ENCODE measurements at regions not wholly inside any gene's neighbourhood (a gene's known extent, or its start where the extent isn't known, plus 50 kb on each side); places are given as distances from the start of the nearest gene placed in this dataset.
"Not testable (repeated sequence)": the region's sequence is repeated elsewhere in the genome, so short reads cannot be mapped to it uniquely, and the experiment has no call there.

- TF ChIP-seq EZH2phosphoT487 (IDR thresholded peaks at IDR 0.05; ENCODE audit: insufficient read depth, low read depth): no peak
- no peak for TF ChIP-seq EZH2 (IDR thresholded peaks at IDR 0.05; ENCODE audit: insufficient read depth, poor library complexity, severe bottlenecking)
- no peaks in the 10 kb centered on the region for H3F3A ChIP-seq (ENCODE audit: insufficient read depth)
- no peaks in the 10 kb centered on the region for H3K79me2 ChIP-seq (ENCODE audit: insufficient read depth)
- H3K4me2 ChIP-seq (ENCODE audit: unreplicated experiment): no peak overlapping the region
- no peaks in the 10 kb centered on the region for H3K36me3 ChIP-seq (ENCODE audit: low read depth)
- no peak overlapping the region for H3K27ac ChIP-seq
- no peak overlapping the region for H3K4me3 ChIP-seq
- H3K9me2 ChIP-seq (ENCODE audit: insufficient read depth): no peaks in the 10 kb centered on the region
- H3K9ac ChIP-seq: no peak overlapping the region
- H3K27me3 ChIP-seq (replicated peaks; ENCODE audit: insufficient read depth): no peaks in the 10 kb centered on the region
- DNase-seq: no peak
- H3K4me1 ChIP-seq (ENCODE audit: insufficient read depth): no peaks in the 10 kb centered on the region
- no peaks in the 10 kb centered on the region for H3K9me3 ChIP-seq (ENCODE audit: low read depth)
- no peak overlapping the region for H2AFZ ChIP-seq
- H4K20me1 ChIP-seq (ENCODE audit: insufficient read depth): no peaks in the 10 kb centered on the region
- WGBS, 2 experiments (ENCODE audit: low coverage in 1 of 2, low lambda C conversion rate in 2 of 2, missing lambda C conversion rate in 2 of 2): 32 to 43% methylated on average over 3 of the region's 3 CpGs
- in situ Hi-C loops (cut with MboI): no loop called here
Observed at GRCh38 chr4:33485111-33485510, 2759.2 kb downstream of the ARAP2 start.

- in situ Hi-C loops (cut with MboI): no loop called here
- whole genome bisulfite sequencing, 2 experiments (ENCODE audit: low coverage in 1 of 2, low lambda C conversion rate in 2 of 2, missing lambda C conversion rate in 2 of 2): 23 to 43% methylated on average over 2 of the region's 2 CpGs
- Histone ChIP-seq H3K4me1 (ENCODE audit: insufficient read depth) (no peaks in the 10 kb centered on the region), H3K9ac (no peak overlapping the region), H3F3A (ENCODE audit: insufficient read depth) (no peaks in the 10 kb centered on the region), H3K79me2 (ENCODE audit: insufficient read depth) (no peaks in the 10 kb centered on the region), H3K9me2 (ENCODE audit: insufficient read depth) (no peaks in the 10 kb centered on the region; the same call in 1 of the 2 replicates), H3K36me3 (ENCODE audit: low read depth) (no peaks in the 10 kb centered on the region), H2AFZ (no peak overlapping the region), H3K27me3 (replicated peaks; ENCODE audit: insufficient read depth) (no peaks in the 10 kb centered on the region), H3K4me2 (ENCODE audit: unreplicated experiment) (no peak overlapping the region), H3K4me3 (no peak overlapping the region), H3K9me3 (ENCODE audit: low read depth) (no peaks in the 10 kb centered on the region), H4K20me1 (ENCODE audit: insufficient read depth) (no peaks in the 10 kb centered on the region), H3K27ac (no peak overlapping the region)
- DNase-seq: no peak
- TF ChIP-seq EZH2 (IDR thresholded peaks at IDR 0.05; ENCODE audit: insufficient read depth, poor library complexity, severe bottlenecking): no peak
- TF ChIP-seq EZH2phosphoT487 (IDR thresholded peaks at IDR 0.05; ENCODE audit: insufficient read depth, low read depth): no peak
Observed at GRCh38 chr4:33493231-33493630, 2751.1 kb downstream of the ARAP2 start.

GRCh38 chr4:33494150-33494549 is 2750.2 kb downstream of the ARAP2 start:
- Histone ChIP-seq H3K27ac (no peak overlapping the region), H4K20me1 (ENCODE audit: insufficient read depth) (no peaks in the 10 kb centered on the region), H3K4me3 (no peak overlapping the region), H3K27me3 (replicated peaks; ENCODE audit: insufficient read depth) (no peaks in the 10 kb centered on the region), H3K9me2 (ENCODE audit: insufficient read depth) (no peaks in the 10 kb centered on the region; the same call in 1 of the 2 replicates), H3K9me3 (ENCODE audit: low read depth) (no peaks in the 10 kb centered on the region), H3F3A (ENCODE audit: insufficient read depth) (no peaks in the 10 kb centered on the region), H2AFZ (no peak overlapping the region), H3K36me3 (ENCODE audit: low read depth) (no peaks in the 10 kb centered on the region), H3K4me2 (ENCODE audit: unreplicated experiment) (no peak overlapping the region), H3K9ac (no peak overlapping the region), H3K4me1 (ENCODE audit: insufficient read depth) (no peaks in the 10 kb centered on the region), H3K79me2 (ENCODE audit: insufficient read depth) (no peaks in the 10 kb centered on the region)
- no peak for DNase-seq
- TF ChIP-seq EZH2 (IDR thresholded peaks at IDR 0.05; ENCODE audit: insufficient read depth, poor library complexity, severe bottlenecking) (no peak), EZH2phosphoT487 (IDR thresholded peaks at IDR 0.05; ENCODE audit: insufficient read depth, low read depth) (no peak)
- in situ Hi-C loops (cut with MboI): no loop called here
- 31 to 36% methylated on average over 2 of the region's 2 CpGs for WGBS, 2 experiments (ENCODE audit: low coverage in 1 of 2, low lambda C conversion rate in 2 of 2, missing lambda C conversion rate in 2 of 2)

GRCh38 chr4:33501587-33501986 is 2742.7 kb downstream of the ARAP2 start:
- WGBS, 2 experiments (ENCODE audit: low coverage in 1 of 2, low lambda C conversion rate in 2 of 2, missing lambda C conversion rate in 2 of 2): 58% methylated on average over 6 of the region's 6 CpGs
- in situ Hi-C loops (cut with MboI): not testable (repeated sequence)

GRCh38 chr4:33512397-33512796 is 2731.9 kb downstream of the ARAP2 start:
- Histone ChIP-seq H3K9me2 (ENCODE audit: insufficient read depth) (no peaks in the 10 kb centered on the region), H3K27ac (no peak overlapping the region), H4K20me1 (ENCODE audit: insufficient read depth) (no peaks in the 10 kb centered on the region), H3K4me1 (ENCODE audit: insufficient read depth) (no peaks in the 10 kb centered on the region), H3F3A (ENCODE audit: insufficient read depth) (no peaks in the 10 kb centered on the region), H3K9me3 (ENCODE audit: low read depth) (no peaks in the 10 kb centered on the region), H3K9ac (no peak overlapping the region), H3K36me3 (ENCODE audit: low read depth) (no peaks in the 10 kb centered on the region), H3K27me3 (replicated peaks; ENCODE audit: insufficient read depth) (no peaks in the 10 kb centered on the region), H2AFZ (no peak overlapping the region), H3K79me2 (ENCODE audit: insufficient read depth) (no peaks in the 10 kb centered on the region), H3K4me3 (no peak overlapping the region), H3K4me2 (ENCODE audit: unreplicated experiment) (no peak overlapping the region)
- 48 to 54% methylated on average over 3 of the region's 3 CpGs for WGBS, 2 experiments (ENCODE audit: low coverage in 1 of 2, low lambda C conversion rate in 2 of 2, missing lambda C conversion rate in 2 of 2)
- DNase-seq: no peak
- TF ChIP-seq EZH2 (IDR thresholded peaks at IDR 0.05; ENCODE audit: insufficient read depth, poor library complexity, severe bottlenecking) (no peak), EZH2phosphoT487 (IDR thresholded peaks at IDR 0.05; ENCODE audit: insufficient read depth, low read depth) (no peak)
- in situ Hi-C loops (cut with MboI): no loop called here

More at GRCh38 chr4:33501587-33501986, 2742.7 kb downstream of the ARAP2 start:
- not testable (repeated sequence) for H3F3A ChIP-seq (ENCODE audit: insufficient read depth); H3K4me2 ChIP-seq (ENCODE audit: unreplicated experiment); H3K27ac ChIP-seq; H3K36me3 ChIP-seq (ENCODE audit: low read depth); H3K9ac ChIP-seq; H4K20me1 ChIP-seq (ENCODE audit: insufficient read depth); H3K9me3 ChIP-seq (ENCODE audit: low read depth); H3K4me3 ChIP-seq; H3K27me3 ChIP-seq (replicated peaks; ENCODE audit: insufficient read depth); H2AFZ ChIP-seq; H3K4me1 ChIP-seq (ENCODE audit: insufficient read depth); H3K9me2 ChIP-seq (ENCODE audit: insufficient read depth); H3K79me2 ChIP-seq (ENCODE audit: insufficient read depth); DNase-seq
